T-cell (primary cell): ENCODE measurements at regions not wholly inside any gene's neighbourhood (a gene's known extent, or its start where the extent isn't known, plus 50 kb on each side); places are given as distances from the start of the nearest gene placed in this dataset.

Experiments used
- ATAC-seq, 4 experiments: fragments of 200-7000 bp in 3 of 4; fragments of 150-1000 bp in 1 of 4; cut with Tn5 transposase; replicated peaks in 1 of 4; 1 replicate in 3 of 4; 2 replicates in 1 of 4; pipeline ENCODE4 v1.10.0; 2021; ENCODE audit warnings: moderate library complexity in 3 of 4, mild to moderate bottlenecking in 2 of 4, moderate number of reproducible peaks in 1 of 4
- CTCF ChIA-PET, 2 donors: fragments of 300-600 bp; sonication (Branson Sonifier 250); formaldehyde crosslinking; loops; one replicate each; lab custom pipeline; 2022; ENCODE audit warnings: antibody characterized with exemption in 2 of 2; lab: Charles Lee
- POLR2A ChIA-PET, 2 donors: fragments of 300-600 bp; sonication (Branson Sonifier 250); formaldehyde crosslinking; loops; one replicate each; lab custom pipeline; 2022; ENCODE audit warnings: antibody characterized with exemption in 2 of 2; lab: Charles Lee
- DNase-seq, 35 experiments: peaks; one replicate each; pipeline versions ENCODE4 v3.0.0 to v3.0.0-alpha.2; 2013 to 2023
- H3K27ac ChIP-seq: one replicate; pipeline ENCODE4 v1.5.1; 2013; ENCODE audit warnings: low read length
- H3K27me3 ChIP-seq, 2 experiments: replicated peaks in 1 of 2; 1 replicate in 1 of 2; 2 replicates in 1 of 2; pipeline versions ENCODE4 v1.6.1 to v1.7.0; 2013; ENCODE audit warnings: low read length in 1 of 2, mixed read lengths in 1 of 2; ENCODE audit not compliant: control insufficient read depth in 2 of 2, insufficient read depth in 2 of 2; ENCODE audit errors: extremely low read depth in 1 of 2
- H3K36me3 ChIP-seq, 2 donors: 1 replicate in 1 of 2; 2 replicates in 1 of 2; pipeline versions ENCODE4 v1.6.1 to v1.7.0; 2013; ENCODE audit warnings: low read length in 1 of 2; ENCODE audit not compliant: control insufficient read depth in 2 of 2, insufficient read depth in 1 of 2; ENCODE audit errors: extremely low read depth in 1 of 2
- H3K4me1 ChIP-seq, 2 experiments: 1 replicate in 1 of 2; 2 replicates in 1 of 2; pipeline versions ENCODE4 v1.6.1 to v1.7.0; 2013; ENCODE audit warnings: low read length in 2 of 2, mixed read lengths in 1 of 2; ENCODE audit not compliant: insufficient read depth in 2 of 2, control insufficient read depth in 1 of 2; ENCODE audit errors: extremely low read depth in 1 of 2
- H3K4me3 ChIP-seq, 2 donors: 1 replicate in 1 of 2; 2 replicates in 1 of 2; pipeline versions ENCODE4 v1.5.1 to v1.7.0; 2013; ENCODE audit warnings: mild to moderate bottlenecking in 2 of 2, low read length in 1 of 2, moderate library complexity in 1 of 2; ENCODE audit not compliant: control insufficient read depth in 1 of 2; ENCODE audit errors: extremely low read depth in 1 of 2
- H3K9me3 ChIP-seq: 2 replicates; pipeline ENCODE4 v1.7.0; 2013
- H3K27ac Mint-ChIP-seq, 2 donors: one replicate each; pipeline ENCODE4 v1.8.0; 2020 to 2021; ENCODE audit warnings: mild to moderate bottlenecking in 2 of 2, mixed read lengths in 2 of 2
- H3K27me3 Mint-ChIP-seq, 2 donors: one replicate each; pipeline ENCODE4 v1.8.0; 2021 to 2022; ENCODE audit warnings: mixed read lengths in 2 of 2
- H3K36me3 Mint-ChIP-seq: one replicate; pipeline ENCODE4 v1.8.0; 2021; ENCODE audit warnings: mixed read lengths
- H3K4me1 Mint-ChIP-seq, 3 donors: one replicate each; pipeline ENCODE4 v1.8.0; 2020 to 2022; ENCODE audit warnings: mixed read lengths in 3 of 3, mild to moderate bottlenecking in 1 of 3
- H3K4me3 Mint-ChIP-seq, 3 donors: one replicate each; pipeline ENCODE4 v1.8.0; 2020 to 2022; ENCODE audit warnings: mild to moderate bottlenecking in 3 of 3, mixed read lengths in 3 of 3, moderate library complexity in 3 of 3
- H3K9me3 Mint-ChIP-seq, 3 donors: one replicate each; pipeline ENCODE4 v1.8.0; 2020 to 2022; ENCODE audit warnings: mixed read lengths in 3 of 3
- WGBS: methylation state at CpG from one replicate; pipeline ENCODE4 v1.1.5; 2013; ENCODE audit warnings: missing lambda C conversion rate; ENCODE audit not compliant: insufficient coverage; 5-methylcytosine and 5-hydroxymethylcytosine counted together

- H3K9me3 ChIP-seq, result no peaks in the 10 kb centered on the region
- H3K9me3 Mint-ChIP-seq, result peaks cover 0 to 6% (median 0%) of the 10 kb centered on the region in 3 donors
- no peak for DNase-seq
- H3K4me3 Mint-ChIP-seq, result no peak overlapping the region
- H3K4me3 ChIP-seq, result no peak overlapping the region
- ATAC-seq, result no peak
- no peaks in the 10 kb centered on the region for H3K36me3 Mint-ChIP-seq
- no peaks in the 10 kb centered on the region for H3K4me1 ChIP-seq
- H3K27me3 Mint-ChIP-seq, result peaks cover 15 to 20% of the 10 kb centered on the region in 2 donors
- peaks cover 0 to 15% of the 10 kb centered on the region in 2 experiments for H3K27me3 ChIP-seq
- ChIA-PET CTCF (no interaction called here), POLR2A (interaction anchor here in 1 of 2 donors (0.6 kb wide), 1 partner anchor 168 kb away, joined by 3 read pairs; no protein-coding TSS in a partner anchor)
- H3K27ac Mint-ChIP-seq, result no peak overlapping the region
- H3K4me1 Mint-ChIP-seq, result no peaks in the 10 kb centered on the region
- H3K27ac ChIP-seq, result no peak overlapping the region
- no peaks in the 10 kb centered on the region for H3K36me3 ChIP-seq
- 92% methylated on average over 8 of the region's 12 CpGs for WGBS
Measured at GRCh38 chr5:5953584-5954274, 424.6 kb downstream of the MED10 start.

GRCh38 chr5:5951953-5952352 is 426.4 kb downstream of the MED10 start:
- no peak for DNase-seq
- no peak overlapping the region for H3K4me3 ChIP-seq
- H3K27ac Mint-ChIP-seq, result no peak overlapping the region
- ChIA-PET POLR2A (no interaction called here), CTCF (no interaction called here)
- H3K9me3 ChIP-seq, result no peaks in the 10 kb centered on the region
- no peaks in the 10 kb centered on the region for H3K4me1 ChIP-seq
- no peak for ATAC-seq
- no peaks in the 10 kb centered on the region for H3K36me3 Mint-ChIP-seq
- peaks cover 0 to 17% (median 4%) of the 10 kb centered on the region in 3 donors for H3K9me3 Mint-ChIP-seq
- WGBS, result 49% methylated on average over 3 of the region's 3 CpGs
- peaks cover 0 to 15% of the 10 kb centered on the region in 2 experiments for H3K27me3 ChIP-seq
- H3K36me3 ChIP-seq, result no peaks in the 10 kb centered on the region
- no peak overlapping the region for H3K27ac ChIP-seq
- H3K4me3 Mint-ChIP-seq, result no peak overlapping the region
- H3K27me3 Mint-ChIP-seq, result peaks cover 8 to 15% of the 10 kb centered on the region in 2 donors
- no peaks in the 10 kb centered on the region for H3K4me1 Mint-ChIP-seq

GRCh38 chr5:5950658-5951057 is 427.7 kb downstream of the MED10 start:
- Mint-ChIP-seq H3K27ac (no peak overlapping the region), H3K9me3 (peaks cover 0 to 17% (median 4%) of the 10 kb centered on the region in 3 donors), H3K4me3 (no peak overlapping the region), H3K27me3 (peaks cover 6 to 15% of the 10 kb centered on the region in 2 donors), H3K4me1 (no peaks in the 10 kb centered on the region), H3K36me3 (no peaks in the 10 kb centered on the region)
- Histone ChIP-seq H3K4me1 (no peaks in the 10 kb centered on the region), H3K27ac (no peak overlapping the region), H3K36me3 (no peaks in the 10 kb centered on the region), H3K27me3 (peaks cover 0 to 15% of the 10 kb centered on the region in 2 experiments), H3K9me3 (no peaks in the 10 kb centered on the region), H3K4me3 (no peak overlapping the region)
- POLR2A ChIA-PET, result interaction anchor here in 1 of 2 donors (0.6 kb wide), 1 partner anchor 42 kb away, joined by 3 read pairs; no protein-coding TSS in a partner anchor
- 82% methylated on average over 2 of the region's 5 CpGs for WGBS
- DNase-seq (no peak), ATAC-seq (no peak)
- CTCF ChIA-PET, result no interaction called here

- ATAC-seq (no peak), DNase-seq (no peak)
- Histone ChIP-seq H3K36me3 (no peaks in the 10 kb centered on the region), H3K4me1 (no peaks in the 10 kb centered on the region), H3K27ac (no peak overlapping the region), H3K27me3 (no peaks in the 10 kb centered on the region), H3K4me3 (no peak overlapping the region), H3K9me3 (no peaks in the 10 kb centered on the region)
- H3K4me3 Mint-ChIP-seq, result no peak overlapping the region
- H3K27ac Mint-ChIP-seq, result no peak overlapping the region
- no peaks in the 10 kb centered on the region for H3K9me3 Mint-ChIP-seq
- peaks cover 6 to 9% of the 10 kb centered on the region in 2 donors for H3K27me3 Mint-ChIP-seq
- POLR2A ChIA-PET, result no interaction called here
- no peaks in the 10 kb centered on the region for H3K4me1 Mint-ChIP-seq
- WGBS, result 72% methylated on average over 4 of the region's 5 CpGs
- CTCF ChIA-PET, result no interaction called here
- H3K36me3 Mint-ChIP-seq, result no peaks in the 10 kb centered on the region
Measured at GRCh38 chr5:5941486-5941885, 436.9 kb downstream of the MED10 start.

- ATAC-seq (no peak), DNase-seq (no peak)
- Mint-ChIP-seq H3K36me3 (no peaks in the 10 kb centered on the region), H3K27me3 (peaks cover 6 to 9% of the 10 kb centered on the region in 2 donors), H3K27ac (no peak overlapping the region), H3K4me3 (no peak overlapping the region), H3K4me1 (no peaks in the 10 kb centered on the region), H3K9me3 (no peaks in the 10 kb centered on the region)
- no peaks in the 10 kb centered on the region for H3K4me1 ChIP-seq
- no peaks in the 10 kb centered on the region for H3K36me3 ChIP-seq
- 77% methylated on average over 5 of the region's 5 CpGs for WGBS
- no peak overlapping the region for H3K27ac ChIP-seq
- ChIA-PET POLR2A (no interaction called here), CTCF (no interaction called here)
- no peak overlapping the region for H3K4me3 ChIP-seq
- no peaks in the 10 kb centered on the region for H3K27me3 ChIP-seq
- no peaks in the 10 kb centered on the region for H3K9me3 ChIP-seq
Measured at GRCh38 chr5:5939759-5940370, 438.5 kb downstream of the MED10 start.

GRCh38 chr5:5933651-5934050 is 444.7 kb downstream of the MED10 start:
- WGBS, result 76% methylated on average over 2 of the region's 3 CpGs
- Histone ChIP-seq H3K4me1 (no peaks in the 10 kb centered on the region), H3K36me3 (no peaks in the 10 kb centered on the region), H3K4me3 (no peak overlapping the region), H3K27ac (no peak overlapping the region), H3K27me3 (no peaks in the 10 kb centered on the region), H3K9me3 (no peaks in the 10 kb centered on the region)
- Mint-ChIP-seq H3K4me1 (no peaks in the 10 kb centered on the region), H3K27ac (no peak overlapping the region), H3K36me3 (no peaks in the 10 kb centered on the region), H3K4me3 (no peak overlapping the region), H3K9me3 (no peaks in the 10 kb centered on the region), H3K27me3 (peaks cover 6 to 9% of the 10 kb centered on the region in 2 donors)
- DNase-seq (no peak), ATAC-seq (no peak)
- ChIA-PET CTCF (no interaction called here), POLR2A (no interaction called here)
